Upper lobe of left lung (tissue), 6 donors: ENCODE measurements at regions not wholly inside any gene's neighbourhood (a gene's known extent, or its start where the extent isn't known, plus 50 kb on each side); places are given as distances from the start of the nearest gene placed in this dataset.
A peak's percentile ranks its signal among the peaks of the same experiment; 100 is the strongest.

ENCODE experiments used
- ATAC-seq, 2 donors: fragments of 200-7000 bp; cut with Tn5 transposase; one replicate each; pipeline ENCODE4 v1.9.1; 2022; ENCODE audit warnings: mild to moderate bottlenecking in 2 of 2, moderate library complexity in 2 of 2; ENCODE audit not compliant: low FRiP score in 2 of 2
- DNase-seq, 2 donors: peaks; one replicate each; pipeline ENCODE4 v3.0.0-alpha.2; 2019 to 2020
- H3K27ac ChIP-seq, 4 donors: fragments of 200-600 bp; sonication (generic); one replicate each; pipeline ENCODE4 v1.5.1; 2016 to 2019
- H3K27me3 ChIP-seq, 4 donors: fragments of 200-600 bp; sonication (generic); one replicate each; pipeline ENCODE4 v1.5.1; 2017 to 2019
- H3K36me3 ChIP-seq, 4 donors: fragments of 200-600 bp; sonication (generic); one replicate each; pipeline ENCODE4 v1.5.1; 2016 to 2019
- H3K4me1 ChIP-seq, 4 donors: fragments of 200-600 bp; sonication (generic); one replicate each; pipeline ENCODE4 v1.5.1; 2018 to 2019
- H3K4me3 ChIP-seq, 4 donors: fragments of 200-600 bp; sonication (generic); one replicate each; pipeline ENCODE4 v1.5.1; 2017 to 2019; ENCODE audit warnings: mild to moderate bottlenecking in 2 of 4, moderate library complexity in 1 of 4
- H3K9me3 ChIP-seq, 4 donors: fragments of 200-600 bp; sonication (generic); one replicate each; pipeline ENCODE4 v1.5.1; 2018 to 2019
- CTCF ChIP-seq, 6 experiments: fragments of 450-650 bp in 4 of 6; fragments of 200-600 bp in 2 of 6; sonication (generic) in 2 of 6; IDR thresholded peaks; one replicate each; pipeline ENCODE4 v1.5.1; 2016 to 2019; ENCODE audit warnings: antibody characterized with exemption in 6 of 6
- EP300 ChIP-seq, 4 donors: sonication (generic); formaldehyde crosslinking; IDR thresholded peaks; one replicate each; pipeline ENCODE4 v1.5.1; 2017; ENCODE audit warnings: antibody characterized with exemption in 4 of 4, control low read depth in 2 of 4
- POLR2A ChIP-seq, 4 donors: fragments of 450-650 bp; IDR thresholded peaks; one replicate each; pipeline ENCODE4 v1.5.1; 2016 to 2017; ENCODE audit warnings: antibody characterized with exemption in 4 of 4, mild to moderate bottlenecking in 2 of 4
- POLR2AphosphoS5 ChIP-seq, 2 donors: sonication (generic); formaldehyde crosslinking; IDR thresholded peaks; one replicate each; pipeline ENCODE4 v1.5.1; 2017; ENCODE audit warnings: antibody characterized with exemption in 2 of 2
- WGBS, 2 donors: methylation state at CpG; one replicate each; pipeline ENCODE4 v1.1.5; 2017 to 2018; 5-methylcytosine and 5-hydroxymethylcytosine counted together
- donor health status: DM: no; HTN: no; CAD: no; lungs with moderate emphysema.
- donor health status: DM: no; HTN: yes; CAD: no; lungs with severe emphysema.

- Histone ChIP-seq H3K4me1 (peaks cover 0 to 3% (median 0%) of the 10 kb centered on the region in 4 donors), H3K9me3 (no peaks in the 10 kb centered on the region), H3K36me3 (no peaks in the 10 kb centered on the region), H3K4me3 (no peak overlapping the region), H3K27ac (no peak overlapping the region), H3K27me3 (no peaks in the 10 kb centered on the region)
- no peak for DNase-seq
- TF ChIP-seq EP300 (IDR thresholded peaks at IDR 0.05) (no peak), POLR2AphosphoS5 (IDR thresholded peaks at IDR 0.05) (no peak), POLR2A (IDR thresholded peaks at IDR 0.05) (no peak), CTCF (IDR thresholded peaks at IDR 0.05) (no peak)
- no peak for ATAC-seq
- WGBS, 2 donors, result 92 to 96% methylated on average over 3 of the region's 3 CpGs
Observed at GRCh38 chr16:86665929-86666328, 87.6 kb downstream of the FOXL1 start.

DNA sequence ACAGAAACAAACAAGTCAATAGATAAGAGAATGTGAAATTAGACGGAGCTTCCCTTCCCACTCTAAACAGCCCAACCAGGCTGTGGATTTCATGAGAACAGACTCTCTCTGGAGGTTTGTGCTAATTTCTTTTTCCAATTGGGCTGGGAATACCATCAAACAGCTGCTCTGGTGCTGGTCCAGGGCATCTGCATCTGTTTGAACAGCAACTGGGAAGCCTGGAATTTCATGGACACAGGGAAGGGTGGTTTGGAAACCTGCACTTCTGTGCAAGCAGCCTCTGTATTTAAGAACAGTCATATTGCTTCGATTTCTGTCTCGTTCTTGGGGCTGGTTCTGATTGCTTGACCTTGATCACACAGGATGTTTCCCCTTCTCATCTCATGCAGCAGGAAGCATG lies 88.7 kb downstream of the FOXL1 start:
- Histone ChIP-seq H3K9me3 (no peaks in the 10 kb centered on the region), H3K27me3 (no peaks in the 10 kb centered on the region), H3K27ac (no peak overlapping the region), H3K4me3 (no peak overlapping the region), H3K4me1 (peaks cover 0 to 3% (median 0%) of the 10 kb centered on the region in 4 donors), H3K36me3 (no peaks in the 10 kb centered on the region)
- ATAC-seq, result peak in 1 of 2 donors; percentile 31
- 57 to 70% methylated on average over 3 of the region's 3 CpGs for WGBS, 2 donors
- DNase-seq, result no peak
- TF ChIP-seq EP300 (IDR thresholded peaks at IDR 0.05), result no peak
- TF ChIP-seq POLR2AphosphoS5 (IDR thresholded peaks at IDR 0.05), result no peak
- TF ChIP-seq POLR2A (IDR thresholded peaks at IDR 0.05), result no peak
- no peak for TF ChIP-seq CTCF (IDR thresholded peaks at IDR 0.05)

DNA sequence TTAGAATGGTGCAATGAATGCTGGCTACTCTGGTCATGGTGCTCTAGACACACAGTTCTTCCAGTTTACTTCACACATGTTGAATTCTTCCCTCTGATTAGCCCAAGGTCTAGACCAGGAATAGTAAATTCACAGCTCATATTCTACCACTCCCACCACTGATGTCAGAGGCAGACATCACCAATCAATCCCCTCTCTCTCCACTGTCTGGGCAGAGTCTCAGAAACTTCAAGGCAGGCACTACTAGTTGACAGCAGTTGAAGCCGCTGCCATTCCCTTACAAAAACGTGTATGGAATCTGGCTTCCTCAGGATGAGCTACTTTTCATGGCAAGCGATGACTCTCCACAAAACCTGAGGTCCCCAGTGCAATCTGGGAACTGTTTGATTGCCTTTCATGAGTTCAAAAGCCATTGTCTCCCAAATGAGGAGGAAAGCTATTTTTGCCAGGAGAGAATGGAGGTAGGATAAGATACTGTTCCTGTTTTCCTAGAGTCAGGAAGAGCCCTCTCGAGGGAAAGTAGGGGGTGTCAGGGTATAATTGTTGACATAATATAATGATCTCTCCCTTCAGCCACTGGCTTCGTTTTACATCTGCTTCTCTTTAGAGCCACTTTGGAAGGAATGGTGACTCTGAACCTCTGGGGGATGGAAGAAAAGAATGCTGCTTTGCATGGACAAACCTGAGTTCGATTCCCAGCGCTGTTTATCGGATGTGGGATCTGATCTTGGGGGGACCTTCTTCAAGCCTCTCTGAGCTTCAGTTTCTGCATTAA lies 90.0 kb downstream of the FOXL1 start:
- DNase-seq (no peak), ATAC-seq (no peak)
- no peak overlapping the region for H3K4me3 ChIP-seq
- WGBS, 2 donors, result 53 to 61% methylated on average over 8 of the region's 8 CpGs
- H3K36me3 ChIP-seq, result no peaks in the 10 kb centered on the region
- no peaks in the 10 kb centered on the region for H3K27me3 ChIP-seq
- H3K4me1 ChIP-seq, result peaks cover 0 to 3% (median 0%) of the 10 kb centered on the region in 4 donors
- no peak for TF ChIP-seq CTCF (IDR thresholded peaks at IDR 0.05)
- TF ChIP-seq POLR2A (IDR thresholded peaks at IDR 0.05), result no peak
- no peak for TF ChIP-seq EP300 (IDR thresholded peaks at IDR 0.05)
- no peak overlapping the region for H3K27ac ChIP-seq
- H3K9me3 ChIP-seq, result no peaks in the 10 kb centered on the region

GRCh38 chr16:86669285-86669805 lies 91.0 kb downstream of the FOXL1 start:
- H3K4me3 ChIP-seq, result no peak overlapping the region
- WGBS, 2 donors, result 74 to 81% methylated on average over 10 of the region's 10 CpGs
- H3K27me3 ChIP-seq, result no peaks in the 10 kb centered on the region
- peak overlapping the region in 2 of 4 donors; percentile 8 to 21 for H3K27ac ChIP-seq
- DNase-seq, result no peak
- H3K9me3 ChIP-seq, result no peaks in the 10 kb centered on the region
- no peak for ATAC-seq
- H3K36me3 ChIP-seq, result no peaks in the 10 kb centered on the region
- H3K4me1 ChIP-seq, result peaks cover 0 to 3% (median 0%) of the 10 kb centered on the region in 4 donors
- TF ChIP-seq POLR2A (IDR thresholded peaks at IDR 0.05) (no peak), POLR2AphosphoS5 (IDR thresholded peaks at IDR 0.05) (no peak), CTCF (IDR thresholded peaks at IDR 0.05) (no peak), EP300 (IDR thresholded peaks at IDR 0.05) (no peak)
